MM.1S (cell line): ENCODE measurements at regions not wholly inside any gene's neighbourhood (a gene's known extent, or its start where the extent isn't known, plus 50 kb on each side); places are given as distances from the start of the nearest gene placed in this dataset.

Experiments
- DNase-seq: peaks from one replicate; pipeline ENCODE4 v3.0.0-alpha.2; 2015
- H2AFZ ChIP-seq: fragments of 300-600 bp; sonication (generic); 2 replicates; pipeline ENCODE4 v1.6.0; 2016; ENCODE audit warnings: antibody characterized with exemption, low read length
- H3F3A ChIP-seq: fragments of 300-600 bp; sonication (generic); 2 replicates; pipeline ENCODE4 v1.6.1; 2016; ENCODE audit warnings: mild to moderate bottlenecking, antibody characterized with exemption, low read length, moderate library complexity, mixed read lengths; ENCODE audit not compliant: insufficient read depth
- H3K27ac ChIP-seq: fragments of 300-600 bp; sonication (generic); 2 replicates; pipeline ENCODE4 v1.5.1; 2016; ENCODE audit warnings: mild to moderate bottlenecking, low read length
- H3K27me3 ChIP-seq: fragments of 300-600 bp; sonication (generic); replicated peaks from 2 replicates; pipeline ENCODE4 v1.6.0; 2016; ENCODE audit warnings: low read length; ENCODE audit not compliant: insufficient read depth
- H3K36me3 ChIP-seq: fragments of 300-600 bp; sonication (generic); replicated peaks from 2 replicates; pipeline ENCODE4 v1.6.1; 2016; ENCODE audit warnings: mild to moderate bottlenecking, low read length, mixed read lengths; ENCODE audit not compliant: insufficient read depth
- H3K4me1 ChIP-seq: fragments of 300-600 bp; sonication (generic); 2 replicates; pipeline ENCODE4 v1.6.1; 2016; ENCODE audit warnings: low read length, mixed read lengths
- H3K4me2 ChIP-seq: fragments of 300-600 bp; sonication (generic); 2 replicates; pipeline ENCODE4 v1.6.0; 2016; ENCODE audit warnings: low read depth, low read length
- H3K4me3 ChIP-seq: fragments of 300-600 bp; sonication (generic); 2 replicates; pipeline ENCODE4 v1.5.1; 2016; ENCODE audit warnings: low read length, mixed read lengths
- H3K79me2 ChIP-seq: fragments of 300-600 bp; sonication (generic); 2 replicates; pipeline ENCODE4 v1.6.1; 2016; ENCODE audit warnings: mixed run types, low read length, mixed read lengths
- H3K9ac ChIP-seq: fragments of 300-600 bp; sonication (generic); 2 replicates; pipeline ENCODE4 v1.6.1; 2016; ENCODE audit warnings: low read length, mixed read lengths
- H3K9me2 ChIP-seq: fragments of 300-600 bp; sonication (generic); replicated peaks from 2 replicates; pipeline ENCODE4 v1.6.1; 2016; ENCODE audit warnings: mild to moderate bottlenecking, low read length, mixed read lengths; ENCODE audit not compliant: insufficient read depth
- H3K9me3 ChIP-seq: fragments of 300-600 bp; sonication (generic); replicated peaks from 2 replicates; pipeline ENCODE4 v1.6.1; 2016; ENCODE audit warnings: mild to moderate bottlenecking, low read length, mixed read lengths; ENCODE audit not compliant: insufficient read depth
- H4K20me1 ChIP-seq: fragments of 300-600 bp; sonication (generic); 2 replicates; pipeline ENCODE4 v1.6.1; 2016; ENCODE audit warnings: mild to moderate bottlenecking, low read length, moderate library complexity, mixed read lengths; ENCODE audit not compliant: insufficient read depth
- CTCF ChIP-seq: fragments of 300-600 bp; sonication (generic); IDR thresholded peaks from 2 replicates; pipeline ENCODE4 v1.5.1; 2016; ENCODE audit warnings: antibody characterized with exemption, low read length, mixed read lengths
- EZH2 ChIP-seq: fragments of 300-600 bp; sonication (generic); optimal IDR thresholded peaks from 2 replicates; pipeline ENCODE3; 2017; ENCODE audit warnings: low read depth, mild to moderate bottlenecking, antibody characterized with exemption, low read length, mixed read lengths
- EZH2phosphoT487 ChIP-seq: fragments of 300-600 bp; sonication (generic); IDR thresholded peaks from 2 replicates; pipeline ENCODE4 v1.6.1; 2018; ENCODE audit warnings: antibody characterized with exemption, low read length

- Histone ChIP-seq H3K9me2 (no peaks in the 10 kb centered on the region), H2AFZ (no peak overlapping the region), H3K27ac (no peak overlapping the region), H3F3A (no peaks in the 10 kb centered on the region), H3K79me2 (no peaks in the 10 kb centered on the region), H3K27me3 (no peaks in the 10 kb centered on the region), H3K36me3 (no peaks in the 10 kb centered on the region), H3K4me2 (no peak overlapping the region), H3K9me3 (no peaks in the 10 kb centered on the region), H3K4me1 (no peaks in the 10 kb centered on the region), H3K4me3 (no peak overlapping the region), H3K9ac (no peak overlapping the region), H4K20me1 (no peaks in the 10 kb centered on the region)
- DNase-seq: no peak
- TF ChIP-seq EZH2: no peak
- no peak for TF ChIP-seq CTCF
Observed at GRCh38 chr10:85464336-85464735, 902.3 kb downstream of the GRID1 start.

- Histone ChIP-seq H3K4me1 (peaks cover 10% of the 10 kb centered on the region; the same call in 1 of the 2 replicates), H3K9ac (no peak overlapping the region), H3K4me3 (no peak overlapping the region), H3K27ac (peak overlapping the region; percentile 48; the same call in 1 of the 2 replicates), H3F3A (no peaks in the 10 kb centered on the region), H3K27me3 (no peaks in the 10 kb centered on the region), H3K36me3 (no peaks in the 10 kb centered on the region), H3K79me2 (no peaks in the 10 kb centered on the region), H3K4me2 (no peak overlapping the region), H3K9me3 (no peaks in the 10 kb centered on the region), H3K9me2 (no peaks in the 10 kb centered on the region), H2AFZ (no peak overlapping the region), H4K20me1 (no peaks in the 10 kb centered on the region)
- peak; percentile 77 for DNase-seq
- no peak for TF ChIP-seq EZH2
- no peak for TF ChIP-seq CTCF
- TF ChIP-seq EZH2phosphoT487: no peak
Observed at GRCh38 chr10:85477979-85478378, 888.6 kb downstream of the GRID1 start.

DNA sequence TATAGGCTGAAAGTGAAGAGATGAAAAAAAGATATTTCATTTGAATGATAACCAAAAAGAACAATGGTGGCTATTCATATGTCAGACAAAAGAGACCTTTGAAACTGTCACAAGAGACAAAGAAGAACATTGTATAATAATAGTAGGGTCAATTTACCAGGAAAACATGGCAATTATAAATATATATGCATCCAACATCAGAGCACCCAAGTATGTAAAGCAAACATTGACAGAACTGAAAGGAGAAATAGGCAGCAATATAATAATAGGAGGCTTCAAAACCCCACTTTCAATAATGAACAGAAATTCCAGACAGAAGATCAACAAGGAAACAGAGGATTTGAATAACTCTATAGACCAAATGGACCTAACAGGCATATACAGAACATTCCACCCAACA is 876.2 kb downstream of the GRID1 start:
- no peak for DNase-seq
- Histone ChIP-seq H4K20me1 (no peaks in the 10 kb centered on the region), H3K36me3 (no peaks in the 10 kb centered on the region), H3K4me2 (no peak overlapping the region), H3K27me3 (no peaks in the 10 kb centered on the region), H3F3A (no peaks in the 10 kb centered on the region), H3K9ac (no peak overlapping the region), H3K4me3 (no peak overlapping the region), H2AFZ (no peak overlapping the region), H3K9me3 (no peaks in the 10 kb centered on the region), H3K79me2 (no peaks in the 10 kb centered on the region), H3K4me1 (no peaks in the 10 kb centered on the region), H3K27ac (no peak overlapping the region), H3K9me2 (no peaks in the 10 kb centered on the region)
- TF ChIP-seq CTCF: no peak
- TF ChIP-seq EZH2phosphoT487: no peak
- TF ChIP-seq EZH2: no peak

- Histone ChIP-seq H3K27me3 (no peaks in the 10 kb centered on the region), H3K9me3 (no peaks in the 10 kb centered on the region), H3K9me2 (no peaks in the 10 kb centered on the region), H2AFZ (no peak overlapping the region), H3K36me3 (no peaks in the 10 kb centered on the region), H3K27ac (no peak overlapping the region), H3F3A (no peaks in the 10 kb centered on the region), H3K4me1 (no peaks in the 10 kb centered on the region), H3K4me3 (no peak overlapping the region), H3K79me2 (no peaks in the 10 kb centered on the region), H3K4me2 (no peak overlapping the region), H4K20me1 (no peaks in the 10 kb centered on the region), H3K9ac (no peak overlapping the region)
- no peak for TF ChIP-seq EZH2
- TF ChIP-seq CTCF: no peak
- TF ChIP-seq EZH2phosphoT487: no peak
- no peak for DNase-seq
Observed at GRCh38 chr10:85491652-85492051, 874.9 kb downstream of the GRID1 start.
